Cardiac muscle cell (in vitro differentiated cells and primary cell): ENCODE measurements at regions not wholly inside any gene's neighbourhood (a gene's known extent, or its start where the extent isn't known, plus 50 kb on each side); places are given as distances from the start of the nearest gene placed in this dataset.

ENCODE experiments used
- DNase-seq, 2 donors: peaks; one replicate each; pipeline versions ENCODE4 v3.0.0 to v3.0.0-alpha.2; 2010 to 2017; ENCODE audit warnings: low read depth in 1 of 2, low spot score in 1 of 2
- H3K27ac ChIP-seq: fragments of 200-600 bp; sonication (generic); 2 replicates; pipeline ENCODE4 v1.5.1; 2016
- H3K27me3 ChIP-seq: fragments of 200-600 bp; sonication (generic); 2 replicates; pipeline ENCODE4 v1.6.0; 2016; ENCODE audit warnings: control low read depth
- H3K36me3 ChIP-seq: fragments of 200-600 bp; sonication (generic); 2 replicates; pipeline ENCODE4 v1.5.1; 2016; ENCODE audit warnings: control low read depth
- H3K4me1 ChIP-seq: fragments of 200-600 bp; sonication (generic); 2 replicates; pipeline ENCODE4 v1.8.1; 2017; ENCODE audit warnings: low read depth, mild to moderate bottlenecking, mixed run types
- H3K4me3 ChIP-seq: fragments of 200-600 bp; sonication (generic); 2 replicates; pipeline ENCODE4 v1.5.1; 2016; ENCODE audit warnings: mild to moderate bottlenecking
- H3K9me3 ChIP-seq: fragments of 200-600 bp; sonication (generic); 2 replicates; pipeline ENCODE4 v1.5.1; 2017; ENCODE audit warnings: low read depth, mild to moderate bottlenecking, control low read depth
- TF ChIP-seq, protein P1 (sequence below): IDR thresholded peaks from 2 replicates; pipeline ENCODE4 v1.5.1; 2012; ENCODE audit warnings: low read depth, mild to moderate bottlenecking, low read length

- H3K9me3 ChIP-seq, result no peaks in the 10 kb centered on the region
- no peak overlapping the region for H3K4me3 ChIP-seq
- no peak overlapping the region for H3K27ac ChIP-seq
- no peak for DNase-seq
- no peaks in the 10 kb centered on the region for H3K27me3 ChIP-seq
- TF ChIP-seq, protein P1, sequence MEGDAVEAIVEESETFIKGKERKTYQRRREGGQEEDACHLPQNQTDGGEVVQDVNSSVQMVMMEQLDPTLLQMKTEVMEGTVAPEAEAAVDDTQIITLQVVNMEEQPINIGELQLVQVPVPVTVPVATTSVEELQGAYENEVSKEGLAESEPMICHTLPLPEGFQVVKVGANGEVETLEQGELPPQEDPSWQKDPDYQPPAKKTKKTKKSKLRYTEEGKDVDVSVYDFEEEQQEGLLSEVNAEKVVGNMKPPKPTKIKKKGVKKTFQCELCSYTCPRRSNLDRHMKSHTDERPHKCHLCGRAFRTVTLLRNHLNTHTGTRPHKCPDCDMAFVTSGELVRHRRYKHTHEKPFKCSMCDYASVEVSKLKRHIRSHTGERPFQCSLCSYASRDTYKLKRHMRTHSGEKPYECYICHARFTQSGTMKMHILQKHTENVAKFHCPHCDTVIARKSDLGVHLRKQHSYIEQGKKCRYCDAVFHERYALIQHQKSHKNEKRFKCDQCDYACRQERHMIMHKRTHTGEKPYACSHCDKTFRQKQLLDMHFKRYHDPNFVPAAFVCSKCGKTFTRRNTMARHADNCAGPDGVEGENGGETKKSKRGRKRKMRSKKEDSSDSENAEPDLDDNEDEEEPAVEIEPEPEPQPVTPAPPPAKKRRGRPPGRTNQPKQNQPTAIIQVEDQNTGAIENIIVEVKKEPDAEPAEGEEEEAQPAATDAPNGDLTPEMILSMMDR, result no peak
- no peaks in the 10 kb centered on the region for H3K36me3 ChIP-seq
- no peaks in the 10 kb centered on the region for H3K4me1 ChIP-seq
Observed at GRCh38 chr12:107543841-107544240, 141.8 kb upstream of the PWP1 start.

DNA sequence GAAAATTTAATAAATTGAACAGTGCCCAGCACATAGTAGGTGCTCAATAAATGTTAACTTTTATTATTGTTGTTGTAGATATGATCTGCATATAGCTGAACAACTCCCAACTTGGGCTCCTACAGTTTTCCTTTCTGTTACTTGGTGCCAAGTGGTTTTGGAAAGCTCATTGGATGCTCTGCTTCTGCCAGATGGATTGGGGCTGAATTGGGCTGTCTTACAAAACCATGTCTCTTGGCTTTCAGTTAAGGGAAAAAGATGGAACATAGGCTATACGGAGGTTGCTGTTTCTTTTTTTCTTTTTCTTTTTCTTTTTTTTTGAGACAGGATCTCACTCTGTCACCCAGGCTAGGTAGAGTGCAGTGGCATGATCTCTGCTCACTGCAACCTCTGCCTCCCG, 140.7 kb upstream of the PWP1 start:
- Histone ChIP-seq H3K9me3 (no peaks in the 10 kb centered on the region), H3K4me1 (no peaks in the 10 kb centered on the region), H3K4me3 (no peak overlapping the region), H3K36me3 (no peaks in the 10 kb centered on the region), H3K27me3 (no peaks in the 10 kb centered on the region), H3K27ac (no peak overlapping the region)
- TF ChIP-seq, protein P1, result no peak
- no peak for DNase-seq

- Histone ChIP-seq H3K4me1 (no peaks in the 10 kb centered on the region), H3K27ac (no peak overlapping the region), H3K27me3 (no peaks in the 10 kb centered on the region), H3K9me3 (no peaks in the 10 kb centered on the region), H3K36me3 (no peaks in the 10 kb centered on the region), H3K4me3 (no peak overlapping the region)
- TF ChIP-seq, protein P1, result no peak
- no peak for DNase-seq
Observed at GRCh38 chr12:107545737-107546353, 139.8 kb upstream of the PWP1 start.

GRCh38 chr12:107547389-107547788, 138.2 kb upstream of the PWP1 start:
- H3K36me3 ChIP-seq, result no peaks in the 10 kb centered on the region
- no peaks in the 10 kb centered on the region for H3K9me3 ChIP-seq
- TF ChIP-seq, protein P1, result no peak
- H3K4me3 ChIP-seq, result no peak overlapping the region
- no peaks in the 10 kb centered on the region for H3K27me3 ChIP-seq
- no peak overlapping the region for H3K27ac ChIP-seq
- no peak for DNase-seq
- H3K4me1 ChIP-seq, result no peaks in the 10 kb centered on the region

DNA sequence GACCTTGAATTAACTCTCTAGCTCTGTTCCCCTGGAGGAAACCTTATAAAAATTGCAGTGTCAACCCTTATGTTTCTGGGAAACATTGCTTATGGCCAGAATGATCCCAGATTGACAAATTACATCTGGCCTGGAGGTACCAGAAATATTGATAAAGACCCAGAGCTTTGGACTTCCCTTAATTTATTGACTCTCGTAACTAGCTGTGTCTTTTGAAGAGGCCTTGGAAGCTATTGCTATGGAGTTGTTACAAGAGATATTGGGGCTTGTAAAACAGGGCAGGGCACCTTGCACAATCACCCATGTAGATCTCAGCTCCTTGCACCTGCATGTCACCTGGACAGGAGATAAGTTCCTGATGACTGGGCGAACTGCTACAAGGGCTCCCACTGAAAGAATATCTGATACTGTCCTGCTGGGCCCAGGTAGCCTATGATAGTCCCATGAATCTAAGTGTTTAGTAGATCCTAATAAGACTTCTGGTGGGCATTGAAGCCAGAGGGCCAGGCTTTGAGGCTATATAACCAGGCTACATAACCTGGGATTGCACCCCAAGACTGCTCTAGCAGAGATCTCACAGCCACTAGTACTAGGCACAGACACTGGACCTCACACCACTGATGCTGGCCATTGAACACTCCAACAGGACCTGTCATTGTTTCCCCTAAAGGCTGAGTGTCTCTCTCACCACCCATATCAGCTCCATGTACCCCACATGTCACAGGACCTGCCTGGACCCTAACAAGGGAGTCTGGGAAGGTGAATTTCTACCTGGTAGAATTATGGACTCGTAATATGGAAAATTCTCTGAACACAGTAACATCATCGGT, 135.7 kb upstream of the PWP1 start:
- no peaks in the 10 kb centered on the region for H3K36me3 ChIP-seq
- TF ChIP-seq, protein P1, result no peak

More for the DNA sequence above, 135.7 kb upstream of the PWP1 start:
- H3K27me3 ChIP-seq, result no peaks in the 10 kb centered on the region
- H3K4me1 ChIP-seq, result no peaks in the 10 kb centered on the region
- H3K27ac ChIP-seq, result no peak overlapping the region
- no peak for DNase-seq
- H3K4me3 ChIP-seq, result no peak overlapping the region
- no peaks in the 10 kb centered on the region for H3K9me3 ChIP-seq
